K562 (cell line): ENCODE measurements at regions not wholly inside any gene's neighbourhood (a gene's known extent, or its start where the extent isn't known, plus 50 kb on each side); places are given as distances from the start of the nearest gene placed in this dataset.

Experiments used
- ATAC-seq: fragments of 200-7000 bp; cut with Tn5 transposase; 3 replicates; pipeline ENCODE4 v1.9.1; 2020; ENCODE audit warnings: moderate library complexity
- BruUV-seq: library from RNA; stranded (reverse); fragments of 400-500 nt; replicated peaks from 2 replicates; lab custom pipeline; 2021; lab: Mats Ljungman, UMichigan
- CTCF ChIA-PET: fragments of 300-600 bp; formaldehyde crosslinking; extraction: SDS; loops from one replicate; lab custom pipeline; 2021; ENCODE audit warnings: low intra/inter-chr PET ratio; lab: Yijun Ruan, JAX
- POLR2A ChIA-PET: fragments of 300-600, 350-650 bp; sonication (Branson Sonifier 250); formaldehyde crosslinking; extraction: SDS; loops from one replicate; lab custom pipeline; 2021; ENCODE audit warnings: antibody characterized with exemption, inconsistent platforms; lab: Yijun Ruan, JAX
- DNase-seq, 4 experiments: peaks; one replicate each; pipeline versions ENCODE4 v3.0.0 to v3.0.0-alpha.2; 2011 to 2018; ENCODE audit warnings: low spot score in 3 of 4, mixed read lengths in 3 of 4; ENCODE audit errors: extremely low read depth in 1 of 4
- FAIRE-seq: peaks from 2 replicates; lab custom pipeline; 2011; peaks lifted over from hg19 to GRCh38; lab: Jason Lieb, UNC
- H2AFZ ChIP-seq: 2 replicates; pipeline ENCODE4 v1.6.0; 2011; ENCODE audit warnings: low read depth, low read length, control low read depth, inconsistent platforms
- H3K27ac ChIP-seq: fragments of 200-600 bp; 3 replicates; pipeline ENCODE4 v1.8.0; 2011; ENCODE audit warnings: low read depth, mild to moderate bottlenecking, control low read depth, inconsistent platforms, low read length, moderate library complexity, mixed read lengths; ENCODE audit errors: extremely low read depth
- H3K27me3 ChIP-seq, 2 experiments: fragments of 300-600 bp in 1 of 2; 2 replicates in 1 of 2; 3 replicates in 1 of 2; pipeline versions ENCODE4 v1.6.0 to v1.8.0; 2011; ENCODE audit warnings: inconsistent platforms in 2 of 2, low read length in 2 of 2, mild to moderate bottlenecking in 1 of 2, mixed read lengths in 1 of 2, moderate library complexity in 1 of 2; ENCODE audit not compliant: control insufficient read depth in 2 of 2, insufficient read depth in 2 of 2
- H3K36me3 ChIP-seq: fragments of 300-600 bp; 3 replicates; pipeline ENCODE4 v1.8.0; 2011; ENCODE audit warnings: mild to moderate bottlenecking, low read length, inconsistent platforms; ENCODE audit not compliant: control insufficient read depth, insufficient read depth
- H3K4me1 ChIP-seq, 2 experiments: fragments of 200-600 bp in 1 of 2; replicated peaks in 1 of 2; 2 replicates in 1 of 2; 3 replicates in 1 of 2; pipeline versions ENCODE4 v1.5.1 to v1.8.0; 2011; ENCODE audit warnings: inconsistent platforms in 2 of 2, low read length in 2 of 2, mild to moderate bottlenecking in 1 of 2, mixed read lengths in 1 of 2, moderate library complexity in 1 of 2; ENCODE audit not compliant: control insufficient read depth in 2 of 2, insufficient read depth in 2 of 2
- H3K4me2 ChIP-seq: 2 replicates; pipeline ENCODE4 v1.6.1; 2011; ENCODE audit warnings: low read length, control low read depth, inconsistent platforms, mixed read lengths; ENCODE audit not compliant: insufficient read depth
- H3K4me3 ChIP-seq: fragments of 200-600 bp; sonication (generic), shearing (Covaris generic); 2 replicates; pipeline ENCODE4 v1.5.1; 2016; ENCODE audit warnings: control low read depth, inconsistent platforms
- H3K79me2 ChIP-seq: fragments of 200-600 bp; 3 replicates; pipeline ENCODE4 v1.8.0; 2011; ENCODE audit warnings: low read length, inconsistent platforms; ENCODE audit not compliant: control insufficient read depth, insufficient read depth
- H3K9ac ChIP-seq, 2 experiments: 2 replicates each; pipeline versions ENCODE4 v1.6.0 to v1.6.1; 2011; ENCODE audit warnings: low read depth in 2 of 2, low read length in 2 of 2, control low read depth in 1 of 2, inconsistent platforms in 1 of 2, mild to moderate bottlenecking in 1 of 2, mixed read lengths in 1 of 2; ENCODE audit not compliant: insufficient read depth in 1 of 2
- H3K9me1 ChIP-seq: one replicate; pipeline ENCODE4 v1.6.0; 2011; ENCODE audit warnings: inconsistent platforms, mild to moderate bottlenecking, low read length, moderate library complexity; ENCODE audit not compliant: control insufficient read depth, insufficient read depth
- H3K9me3 ChIP-seq: replicated peaks from 2 replicates; pipeline ENCODE4 v1.5.1; 2011; ENCODE audit warnings: low read depth, low read length, inconsistent platforms; ENCODE audit not compliant: control insufficient read depth, insufficient read depth
- H4K20me1 ChIP-seq: replicated peaks from 2 replicates; pipeline ENCODE4 v1.6.1; 2011; ENCODE audit warnings: low read length, inconsistent platforms, mixed read lengths; ENCODE audit not compliant: control insufficient read depth, insufficient read depth
- BRD9 ChIP-seq: fragments of 450-650 bp; IDR thresholded peaks from 2 replicates; pipeline ENCODE4 v1.6.1; 2018; ENCODE audit warnings: low read depth; ENCODE audit not compliant: partially characterized antibody
- EP400 ChIP-seq: fragments of 450-650 bp; IDR thresholded peaks from 2 replicates; pipeline ENCODE4 v1.6.1; 2017; ENCODE audit warnings: antibody characterized with exemption, mild to moderate bottlenecking, moderate library complexity
- FOXJ3 ChIP-seq: sonication (generic); formaldehyde crosslinking; IDR thresholded peaks from 2 replicates; pipeline ENCODE4 v1.4.0; 2020; ENCODE audit warnings: mild to moderate bottlenecking, missing genetic modification reagents
- HDAC2 ChIP-seq: fragments of 450-650 bp; IDR thresholded peaks from 2 replicates; pipeline ENCODE4 v1.6.1; 2016; ENCODE audit warnings: mild to moderate bottlenecking
- POLR2G ChIP-seq: fragments of 200-400 bp; formaldehyde crosslinking; IDR thresholded peaks from 2 replicates; pipeline ENCODE4 v1.6.1; 2017; ENCODE audit warnings: low read depth, mild to moderate bottlenecking, antibody characterized with exemption, low read length, moderate library complexity
- PRMT5 ChIP-seq: sonication (generic); formaldehyde crosslinking; IDR thresholded peaks from 2 replicates; pipeline ENCODE4 v1.5.0; 2020; ENCODE audit warnings: missing genetic modification reagents
- RB1 ChIP-seq: fragments of 450-650 bp; IDR thresholded peaks from 2 replicates; pipeline ENCODE4 v1.6.1; 2017; ENCODE audit warnings: low read depth, mild to moderate bottlenecking
- SMAD1 ChIP-seq: fragments of 150-350 bp; IDR thresholded peaks from 2 replicates; pipeline ENCODE4 v1.6.1; 2014; ENCODE audit warnings: low read length, low read depth; ENCODE audit not compliant: partially characterized antibody
- ZNF347 ChIP-seq: fragments of 450-650 bp; formaldehyde crosslinking; IDR thresholded peaks from 2 replicates; pipeline ENCODE4 v1.4.0; 2020; ENCODE audit warnings: low read depth, mild to moderate bottlenecking, moderate library complexity
- ZNF75A ChIP-seq: fragments of 450-650 bp; formaldehyde crosslinking; IDR thresholded peaks from 2 replicates; pipeline ENCODE4 v1.4.0; 2020; ENCODE audit warnings: mild to moderate bottlenecking
- whole genome bisulfite sequencing: fragments of 100-300 bp; shearing (Covaris generic); methylation state at CpG from one replicate; pipeline ENCODE4 v1.1.6; 2016; ENCODE audit warnings: low coverage, mixed read lengths; ENCODE audit not compliant: insufficient coverage; ENCODE audit errors: missing lambda C conversion rate; 5-methylcytosine and 5-hydroxymethylcytosine counted together
- in situ Hi-C: fragments of 300-500 bp; cut with MboI; formaldehyde crosslinking; loops from 4 replicates; pipeline ENCODE4 v1.15.0; 2018; ENCODE audit warnings: inconsistent platforms, mixed read lengths
- intact Hi-C: fragments of 100-400 bp; cut with micrococcal nuclease; formaldehyde crosslinking; loops from 2 replicates; pipeline ENCODE4 v1.14.2; 2022
- TF ChIP-seq, protein P1 (sequence below): sonication (generic); formaldehyde crosslinking; IDR thresholded peaks from 2 replicates; pipeline ENCODE4 v1.8.0; 2023; ENCODE audit warnings: missing genetic modification reagents, mild to moderate bottlenecking, borderline replicate concordance

DNA sequence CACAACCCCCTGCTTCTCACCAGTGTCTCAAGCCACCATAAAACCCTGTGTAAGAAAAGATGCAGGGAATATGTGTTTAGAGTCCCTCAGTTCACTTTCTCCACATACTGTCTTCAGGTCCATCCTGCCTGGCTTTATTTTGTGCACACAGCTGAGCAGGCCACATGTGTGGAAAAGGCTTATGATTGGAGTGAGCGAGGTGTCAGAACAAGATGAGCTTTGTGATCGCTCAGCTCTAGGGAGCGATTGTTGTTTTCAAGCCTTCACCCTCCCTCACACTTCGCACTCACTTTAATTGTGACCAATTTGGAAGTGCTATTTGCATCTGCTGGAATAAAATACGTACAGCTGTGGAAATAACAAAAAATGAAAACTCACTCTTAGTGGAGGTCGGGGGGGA is 931.1 kb upstream of the TENM4 start:
- Histone ChIP-seq H3K9ac (no peak overlapping the region), H3K79me2 (no peaks in the 10 kb centered on the region), H3K9me3 (0 out of 2 replicates have a peak, but pooled peaks cover 2% of the 10 kb centered on the region), H4K20me1 (no peaks in the 10 kb centered on the region), H3K9me1 (no peaks in the 10 kb centered on the region), H2AFZ (no peak overlapping the region), H3K36me3 (no peaks in the 10 kb centered on the region), H3K27ac (no peak overlapping the region), H3K4me1 (no peaks in the 10 kb centered on the region), H3K27me3 (no peaks in the 10 kb centered on the region), H3K4me2 (no peak overlapping the region), H3K4me3 (no peak overlapping the region)
- in situ Hi-C loops (no loop called here), intact Hi-C loops (no loop called here)
- CTCF ChIA-PET, result no interaction called here
- POLR2A ChIA-PET, result no interaction called here
- DNase-seq (no peak), FAIRE-seq (no peak), ATAC-seq (no peak)
- no TSS peak for BruUV-seq
- TF ChIP-seq BRD9 (no peak), ZNF347 (CRISPR knock-in tag) (no peak)
- WGBS, result 1% methylated on average over 6 of the region's 6 CpGs

DNA sequence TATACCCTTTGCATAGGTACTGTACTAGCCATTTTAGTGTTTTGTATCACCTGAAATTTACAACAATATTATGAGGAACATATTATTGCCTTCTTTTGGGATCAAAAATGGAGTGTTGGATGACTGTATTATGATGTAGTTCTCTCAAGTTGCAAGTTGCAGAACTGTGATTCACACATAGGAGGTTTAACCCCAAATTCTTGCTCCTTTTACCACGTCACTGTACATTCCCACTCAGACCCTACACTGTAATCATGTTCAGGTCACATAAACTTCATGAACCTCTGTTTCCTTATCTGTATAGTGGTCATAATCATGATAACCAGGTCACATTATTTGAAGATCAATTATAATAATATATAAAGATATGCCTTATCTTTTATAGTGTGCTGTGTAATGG is 925.1 kb upstream of the TENM4 start:
- H3K79me2 ChIP-seq, result no peaks in the 10 kb centered on the region
- intact Hi-C loops (no loop called here), in situ Hi-C loops (no loop called here)
- H3K36me3 ChIP-seq, result no peaks in the 10 kb centered on the region
- ChIA-PET CTCF (no interaction called here), POLR2A (no interaction called here)
- H3K27me3 ChIP-seq, result no peaks in the 10 kb centered on the region
- no peaks in the 10 kb centered on the region for H3K4me1 ChIP-seq
- no peak overlapping the region for H2AFZ ChIP-seq
- ATAC-seq, result no peak
- no peak overlapping the region for H3K4me2 ChIP-seq
- no peak overlapping the region for H3K4me3 ChIP-seq
- FAIRE-seq, result no peak
- TF ChIP-seq EP400 (no peak), POLR2G (no peak), SMAD1 (no peak), RB1 (no peak), ZNF75A (CRISPR knock-in tag) (no peak), FOXJ3 (CRISPR knock-in tag) (no peak), HDAC2 (no peak), PRMT5 (CRISPR knock-in tag) (no peak)
- TF ChIP-seq, protein P1, sequence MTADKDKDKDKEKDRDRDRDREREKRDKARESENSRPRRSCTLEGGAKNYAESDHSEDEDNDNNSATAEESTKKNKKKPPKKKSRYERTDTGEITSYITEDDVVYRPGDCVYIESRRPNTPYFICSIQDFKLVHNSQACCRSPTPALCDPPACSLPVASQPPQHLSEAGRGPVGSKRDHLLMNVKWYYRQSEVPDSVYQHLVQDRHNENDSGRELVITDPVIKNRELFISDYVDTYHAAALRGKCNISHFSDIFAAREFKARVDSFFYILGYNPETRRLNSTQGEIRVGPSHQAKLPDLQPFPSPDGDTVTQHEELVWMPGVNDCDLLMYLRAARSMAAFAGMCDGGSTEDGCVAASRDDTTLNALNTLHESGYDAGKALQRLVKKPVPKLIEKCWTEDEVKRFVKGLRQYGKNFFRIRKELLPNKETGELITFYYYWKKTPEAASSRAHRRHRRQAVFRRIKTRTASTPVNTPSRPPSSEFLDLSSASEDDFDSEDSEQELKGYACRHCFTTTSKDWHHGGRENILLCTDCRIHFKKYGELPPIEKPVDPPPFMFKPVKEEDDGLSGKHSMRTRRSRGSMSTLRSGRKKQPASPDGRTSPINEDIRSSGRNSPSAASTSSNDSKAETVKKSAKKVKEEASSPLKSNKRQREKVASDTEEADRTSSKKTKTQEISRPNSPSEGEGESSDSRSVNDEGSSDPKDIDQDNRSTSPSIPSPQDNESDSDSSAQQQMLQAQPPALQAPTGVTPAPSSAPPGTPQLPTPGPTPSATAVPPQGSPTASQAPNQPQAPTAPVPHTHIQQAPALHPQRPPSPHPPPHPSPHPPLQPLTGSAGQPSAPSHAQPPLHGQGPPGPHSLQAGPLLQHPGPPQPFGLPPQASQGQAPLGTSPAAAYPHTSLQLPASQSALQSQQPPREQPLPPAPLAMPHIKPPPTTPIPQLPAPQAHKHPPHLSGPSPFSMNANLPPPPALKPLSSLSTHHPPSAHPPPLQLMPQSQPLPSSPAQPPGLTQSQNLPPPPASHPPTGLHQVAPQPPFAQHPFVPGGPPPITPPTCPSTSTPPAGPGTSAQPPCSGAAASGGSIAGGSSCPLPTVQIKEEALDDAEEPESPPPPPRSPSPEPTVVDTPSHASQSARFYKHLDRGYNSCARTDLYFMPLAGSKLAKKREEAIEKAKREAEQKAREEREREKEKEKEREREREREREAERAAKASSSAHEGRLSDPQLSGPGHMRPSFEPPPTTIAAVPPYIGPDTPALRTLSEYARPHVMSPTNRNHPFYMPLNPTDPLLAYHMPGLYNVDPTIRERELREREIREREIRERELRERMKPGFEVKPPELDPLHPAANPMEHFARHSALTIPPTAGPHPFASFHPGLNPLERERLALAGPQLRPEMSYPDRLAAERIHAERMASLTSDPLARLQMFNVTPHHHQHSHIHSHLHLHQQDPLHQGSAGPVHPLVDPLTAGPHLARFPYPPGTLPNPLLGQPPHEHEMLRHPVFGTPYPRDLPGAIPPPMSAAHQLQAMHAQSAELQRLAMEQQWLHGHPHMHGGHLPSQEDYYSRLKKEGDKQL (CRISPR knock-in tag), result no peak
- no peak for DNase-seq
- WGBS, result 0% methylated on average over 1 of the region's 1 CpG
- no peak overlapping the region for H3K9ac ChIP-seq
- H3K27ac ChIP-seq, result no peak overlapping the region
- no peaks in the 10 kb centered on the region for H3K9me1 ChIP-seq
- H4K20me1 ChIP-seq, result no peaks in the 10 kb centered on the region
- H3K9me3 ChIP-seq, result no peaks in the 10 kb centered on the region; the same call in 1 of the 2 replicates
- no TSS peak for BruUV-seq
